ENCODE measurements at regions not wholly inside any gene's neighbourhood (a gene's known extent, or its start where the extent isn't known, plus 50 kb on each side); places are given as distances from the start of the nearest gene placed in this dataset.
"Not testable (repeated sequence)": the region's sequence is repeated elsewhere in the genome, so short reads cannot be mapped to it uniquely, and the experiment has no call there.

GRCh38 chr2:87403893-87404175, 344.1 kb upstream of the PLGLB2 start:
- 84 to 94% methylated on average over 6 of the region's 6 CpGs for WGBS, 2 donors

GRCh38 chr2:87404411-87405255, 343.3 kb upstream of the PLGLB2 start:
- H3K36me3 ChIP-seq; intact Hi-C loops (cut with DNase I); H3K4me3 ChIP-seq; H3K9me3 ChIP-seq; ATAC-seq; H3K27ac ChIP-seq; FAIRE-seq; H3K4me1 ChIP-seq; H3K27me3 ChIP-seq: not testable (repeated sequence)
- 89 to 92% methylated on average over 19 to 21 of the region's 22 CpGs for WGBS, 2 donors
- peak in 2 of 6 donors; percentile 23 to 39 for DNase-seq

More at GRCh38 chr2:87403893-87404175, 344.1 kb upstream of the PLGLB2 start:
- no peaks in the 10 kb centered on the region for H3K9me3 ChIP-seq
- intact Hi-C loops (cut with DNase I): no loop called here
- TF ChIP-seq, protein P1, sequence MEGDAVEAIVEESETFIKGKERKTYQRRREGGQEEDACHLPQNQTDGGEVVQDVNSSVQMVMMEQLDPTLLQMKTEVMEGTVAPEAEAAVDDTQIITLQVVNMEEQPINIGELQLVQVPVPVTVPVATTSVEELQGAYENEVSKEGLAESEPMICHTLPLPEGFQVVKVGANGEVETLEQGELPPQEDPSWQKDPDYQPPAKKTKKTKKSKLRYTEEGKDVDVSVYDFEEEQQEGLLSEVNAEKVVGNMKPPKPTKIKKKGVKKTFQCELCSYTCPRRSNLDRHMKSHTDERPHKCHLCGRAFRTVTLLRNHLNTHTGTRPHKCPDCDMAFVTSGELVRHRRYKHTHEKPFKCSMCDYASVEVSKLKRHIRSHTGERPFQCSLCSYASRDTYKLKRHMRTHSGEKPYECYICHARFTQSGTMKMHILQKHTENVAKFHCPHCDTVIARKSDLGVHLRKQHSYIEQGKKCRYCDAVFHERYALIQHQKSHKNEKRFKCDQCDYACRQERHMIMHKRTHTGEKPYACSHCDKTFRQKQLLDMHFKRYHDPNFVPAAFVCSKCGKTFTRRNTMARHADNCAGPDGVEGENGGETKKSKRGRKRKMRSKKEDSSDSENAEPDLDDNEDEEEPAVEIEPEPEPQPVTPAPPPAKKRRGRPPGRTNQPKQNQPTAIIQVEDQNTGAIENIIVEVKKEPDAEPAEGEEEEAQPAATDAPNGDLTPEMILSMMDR (IDR thresholded peaks at IDR 0.05): no peak
- ATAC-seq (no peak), FAIRE-seq (no peak), DNase-seq (peak in 2 of 6 donors; percentile 14 to 38)
- no peak overlapping the region for H3K27ac ChIP-seq
- no peaks in the 10 kb centered on the region for H3K36me3 ChIP-seq
- no peaks in the 10 kb centered on the region for H3K27me3 ChIP-seq
- H3K4me1 ChIP-seq: no peaks in the 10 kb centered on the region
- H3K4me3 ChIP-seq: no peak overlapping the region

DNA sequence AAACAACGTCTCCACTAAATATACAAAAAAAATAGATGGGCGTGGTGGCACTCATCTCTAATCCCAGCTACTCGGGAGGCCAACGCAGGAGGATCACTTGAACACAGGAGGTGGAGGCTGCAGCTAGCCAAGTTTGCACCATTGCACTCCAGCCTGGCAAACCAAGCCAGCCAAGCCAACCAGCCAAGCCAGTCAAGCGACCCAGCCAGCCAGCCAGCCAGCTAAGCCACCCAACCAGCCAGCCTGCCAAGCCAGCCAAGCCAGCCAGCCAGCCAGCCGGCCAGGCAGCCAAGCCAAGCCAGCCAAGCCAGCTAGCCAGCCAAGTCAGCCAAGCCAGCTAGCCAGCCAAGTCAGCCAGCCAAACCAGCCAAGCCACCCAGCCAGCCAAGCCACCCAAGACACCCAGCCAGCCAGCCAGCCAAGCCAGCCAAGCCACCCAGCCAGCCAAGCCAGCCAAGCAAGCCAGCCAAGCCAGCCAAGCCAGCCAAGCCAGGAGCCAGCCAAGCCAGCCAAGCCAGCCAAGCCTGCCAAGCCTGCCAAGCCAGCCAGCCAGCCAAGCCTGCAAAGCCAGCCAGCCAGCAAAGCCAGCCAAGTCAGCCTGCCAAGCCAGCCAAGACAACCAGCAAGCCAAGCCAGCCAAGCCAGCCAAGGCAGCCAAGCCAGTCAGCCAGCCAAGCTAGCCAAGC, 342.2 kb upstream of the PLGLB2 start:
- ATAC-seq; FAIRE-seq; H3K27ac ChIP-seq; H3K27me3 ChIP-seq; H3K36me3 ChIP-seq; H3K4me1 ChIP-seq; H3K4me3 ChIP-seq; H3K9me3 ChIP-seq; intact Hi-C loops (cut with DNase I): not testable (repeated sequence)
- 62 to 77% methylated on average over 3 of the region's 6 CpGs for WGBS, 2 donors
- peak in 2 of 6 donors; percentile 38 to 75 for DNase-seq

DNA sequence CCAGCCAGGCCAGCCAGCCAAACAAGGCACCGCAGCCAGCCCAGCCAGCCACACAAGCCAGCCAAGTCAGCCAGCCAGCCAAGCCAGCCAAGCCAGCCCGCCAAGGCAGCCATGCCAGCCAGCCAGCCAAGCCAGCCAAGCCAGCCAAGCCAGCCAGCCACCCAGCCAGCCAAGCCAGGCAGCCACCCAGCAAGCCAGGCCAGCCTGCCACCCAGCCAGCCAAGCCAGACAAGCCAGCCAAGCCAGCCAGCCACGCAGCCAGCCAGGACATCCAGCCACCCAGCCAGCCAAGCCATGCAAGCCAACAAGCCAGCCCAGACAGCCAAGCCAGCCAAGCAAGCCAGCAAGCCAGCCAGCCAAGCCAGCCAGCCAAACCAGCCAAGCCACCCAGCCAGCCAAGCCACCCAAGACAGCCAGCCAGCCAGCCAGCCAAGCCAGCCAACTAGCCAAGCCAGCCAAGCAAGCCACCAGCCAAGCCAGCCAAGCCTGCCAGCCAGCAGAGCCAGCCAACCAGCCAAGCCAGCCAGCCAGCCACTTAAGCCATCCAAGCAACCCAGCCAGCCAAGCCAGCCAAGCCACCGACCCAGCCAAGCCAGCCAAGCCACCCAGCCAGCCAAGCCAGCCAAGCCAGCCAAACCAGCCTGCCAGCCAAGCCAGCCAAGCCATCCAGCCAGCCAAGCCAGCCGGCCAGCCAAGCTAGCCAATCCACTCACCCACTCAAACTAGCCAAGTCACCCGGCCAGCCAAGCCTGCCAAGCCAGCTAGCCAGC, 341.3 kb upstream of the PLGLB2 start:
- H3K9me3 ChIP-seq; H3K36me3 ChIP-seq; H3K27me3 ChIP-seq; FAIRE-seq; H3K27ac ChIP-seq; intact Hi-C loops (cut with DNase I); H3K4me3 ChIP-seq; ATAC-seq; H3K4me1 ChIP-seq: not testable (repeated sequence)
- WGBS, 2 donors: 70 to 74% methylated on average over 4 of the region's 6 CpGs
- DNase-seq: peak in 2 of 6 donors; percentile 39 to 81

- 64 to 67% methylated on average over 2 of the region's 4 CpGs for WGBS, 2 donors
- H3K27ac ChIP-seq; H3K36me3 ChIP-seq; FAIRE-seq; H3K4me1 ChIP-seq; H3K4me3 ChIP-seq; H3K9me3 ChIP-seq; H3K27me3 ChIP-seq; intact Hi-C loops (cut with DNase I); ATAC-seq: not testable (repeated sequence)
- peak in 1 of 6 donors; percentile 43 for DNase-seq
Measured at GRCh38 chr2:87409601-87410000, 338.3 kb upstream of the PLGLB2 start.

DNA sequence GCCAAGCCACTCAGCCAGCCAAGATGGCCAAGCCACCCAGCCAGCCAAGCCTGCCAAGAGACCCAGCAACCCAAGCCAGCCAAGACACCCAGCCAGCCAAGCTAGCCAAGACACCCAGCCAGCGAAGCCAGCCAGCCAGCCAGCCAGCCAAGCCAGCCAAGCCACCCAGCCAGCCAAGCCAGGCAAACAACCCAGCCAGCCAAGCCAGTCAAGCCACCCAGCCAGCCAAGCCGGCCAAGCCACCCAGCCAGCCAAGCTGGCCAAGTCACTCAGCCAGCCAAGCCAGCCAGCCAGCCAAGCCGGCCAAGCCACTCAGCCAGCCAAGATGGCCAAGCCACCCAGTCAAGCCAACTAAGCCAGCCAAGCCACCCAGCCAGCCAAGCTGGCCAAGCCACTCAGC, 337.5 kb upstream of the PLGLB2 start:
- H3K27ac ChIP-seq; H3K4me1 ChIP-seq; H3K27me3 ChIP-seq; H3K36me3 ChIP-seq; H3K4me3 ChIP-seq; intact Hi-C loops (cut with DNase I); H3K9me3 ChIP-seq; ATAC-seq; FAIRE-seq: not testable (repeated sequence)
- 72 to 80% methylated on average over 3 of the region's 3 CpGs for WGBS, 2 donors
- peak in 2 of 6 donors; percentile 34 to 56 for DNase-seq

DNA sequence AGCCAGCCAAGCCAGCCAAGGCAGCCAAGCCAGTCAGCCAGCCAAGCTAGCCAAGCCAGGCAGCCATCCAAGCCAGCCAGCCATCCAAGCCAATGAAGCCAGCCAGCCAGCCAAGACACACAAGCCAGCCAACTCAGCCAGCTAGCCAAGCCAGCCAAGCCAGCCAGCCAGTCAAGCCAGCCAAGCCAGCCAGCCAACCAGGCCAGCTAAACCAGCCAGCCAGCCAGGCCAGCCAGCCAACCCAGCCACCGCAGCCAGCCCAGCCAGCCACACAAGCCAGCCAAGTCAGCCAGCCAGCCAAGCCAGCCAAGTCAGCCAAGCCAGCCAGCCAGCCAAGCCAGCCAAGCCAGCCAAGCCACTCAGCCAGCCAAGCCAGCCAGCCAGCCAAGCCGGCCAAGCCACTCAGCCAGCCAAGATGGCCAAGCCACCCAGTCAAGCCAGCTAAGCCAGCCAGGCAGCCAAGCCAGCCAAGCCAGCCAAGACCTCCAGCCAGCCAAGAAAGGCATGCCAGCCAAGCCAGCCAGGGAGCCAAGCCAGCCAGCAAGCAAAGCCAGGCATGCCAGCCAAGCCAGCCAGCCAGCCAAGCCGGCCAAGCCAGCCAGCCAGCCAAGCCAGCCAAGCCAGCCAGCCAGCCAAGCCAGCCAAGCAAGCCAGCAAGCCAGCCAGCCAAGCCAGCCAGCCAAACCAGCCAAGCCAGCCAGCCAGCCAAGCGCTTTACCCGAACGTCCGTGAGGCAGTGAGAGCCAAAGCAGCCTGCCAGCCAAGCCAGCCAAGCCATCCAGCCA, 335.7 kb upstream of the PLGLB2 start:
- DNase-seq: peak in 2 of 6 donors; percentile 72 to 82
- intact Hi-C loops (cut with DNase I); H3K36me3 ChIP-seq; H3K27ac ChIP-seq; H3K4me1 ChIP-seq; H3K4me3 ChIP-seq; H3K27me3 ChIP-seq; H3K9me3 ChIP-seq; FAIRE-seq; ATAC-seq: not testable (repeated sequence)
- WGBS, 2 donors: 67 to 70% methylated on average over 2 to 3 of the region's 7 CpGs

DNA sequence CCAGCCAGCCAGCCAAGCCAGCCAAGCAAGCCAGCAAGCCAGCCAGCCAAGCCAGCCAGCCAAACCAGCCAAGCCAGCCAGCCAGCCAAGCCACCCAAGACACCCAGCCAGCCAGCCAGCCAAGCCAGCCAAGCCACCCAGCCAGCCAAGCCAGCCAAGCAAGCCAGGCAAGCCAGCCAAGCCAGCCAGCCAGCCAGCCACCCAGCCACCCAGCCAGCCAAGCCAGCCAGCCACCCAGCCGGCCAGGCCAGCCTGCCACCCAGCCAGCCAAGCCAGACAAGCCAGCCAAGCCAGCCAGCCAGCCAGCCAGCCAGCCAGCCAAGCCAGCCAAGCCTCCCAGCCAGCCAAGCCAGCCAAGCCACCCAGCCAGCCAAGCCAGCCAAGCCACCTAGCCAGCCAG, 333.6 kb upstream of the PLGLB2 start:
- WGBS, 2 donors: 50 to 54% methylated on average over 1 of the region's 1 CpG
- H3K27me3 ChIP-seq; H3K9me3 ChIP-seq; H3K4me3 ChIP-seq; H3K27ac ChIP-seq; FAIRE-seq; H3K36me3 ChIP-seq; ATAC-seq; intact Hi-C loops (cut with DNase I); H3K4me1 ChIP-seq: not testable (repeated sequence)
- DNase-seq: peak in 2 of 6 donors; percentile 61 to 73

- H3K4me1 ChIP-seq; H3K9me3 ChIP-seq; H3K27ac ChIP-seq; ATAC-seq; intact Hi-C loops (cut with DNase I); H3K27me3 ChIP-seq; FAIRE-seq; H3K4me3 ChIP-seq; H3K36me3 ChIP-seq: not testable (repeated sequence)
- 62 to 85% methylated on average over 5 to 9 of the region's 10 CpGs for WGBS, 2 donors
- DNase-seq: peak in 2 of 6 donors; percentile 64 to 81
Measured at GRCh38 chr2:87414795-87415570, 332.9 kb upstream of the PLGLB2 start.

Measured in pancreas (tissue), 10 donors.